Fibroblast of skin of back (primary cell): ENCODE measurements at regions not wholly inside any gene's neighbourhood (a gene's known extent, or its start where the extent isn't known, plus 50 kb on each side); places are given as distances from the start of the nearest gene placed in this dataset.
"Not testable (repeated sequence)": the region's sequence is repeated elsewhere in the genome, so short reads cannot be mapped to it uniquely, and the experiment has no call there.

Source experiments
- DNase-seq: peaks from one replicate; pipeline ENCODE4 v3.0.0-alpha.2; 2013

GRCh38 chr10:2888403-2889004 is 178.8 kb upstream of the PFKP start:
- DNase-seq, result no peak

GRCh38 chr10:2887391-2888070 is 179.8 kb upstream of the PFKP start:
- DNase-seq, result no peak

- DNase-seq, result no peak
These were observed 180.7 kb upstream of the PFKP start for GRCh38 chr10:2886662-2887061.

GRCh38 chr10:2885288-2886278 is 181.8 kb upstream of the PFKP start:
- no peak for DNase-seq

GRCh38 chr10:2883983-2884540 is 183.3 kb upstream of the PFKP start:
- not testable (repeated sequence) for DNase-seq

DNA sequence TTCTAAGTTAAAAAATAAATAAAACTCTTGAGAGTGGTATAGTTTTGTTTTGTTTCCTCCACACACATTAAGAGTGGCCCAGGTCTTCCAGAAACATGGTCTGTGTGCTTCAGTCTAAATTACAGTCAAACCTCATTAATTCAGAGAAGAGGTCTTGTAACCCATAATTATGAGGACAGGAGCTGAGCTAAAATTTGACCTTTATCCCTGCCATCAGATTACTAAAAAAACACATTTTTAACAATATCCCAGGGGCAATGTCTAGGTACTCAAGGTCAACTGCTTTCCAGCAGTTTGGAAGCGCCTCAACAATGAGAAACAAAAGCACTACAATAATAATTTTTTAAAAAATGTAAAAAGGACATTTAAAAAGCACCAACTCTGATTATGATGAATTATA is 184.1 kb upstream of the PFKP start:
- DNase-seq, result no peak

- DNase-seq, result no peak
These were observed 184.7 kb upstream of the PFKP start for GRCh38 chr10:2882628-2883027.

- no peak for DNase-seq
These were observed 185.4 kb upstream of the PFKP start for GRCh38 chr10:2881720-2882620.

DNA sequence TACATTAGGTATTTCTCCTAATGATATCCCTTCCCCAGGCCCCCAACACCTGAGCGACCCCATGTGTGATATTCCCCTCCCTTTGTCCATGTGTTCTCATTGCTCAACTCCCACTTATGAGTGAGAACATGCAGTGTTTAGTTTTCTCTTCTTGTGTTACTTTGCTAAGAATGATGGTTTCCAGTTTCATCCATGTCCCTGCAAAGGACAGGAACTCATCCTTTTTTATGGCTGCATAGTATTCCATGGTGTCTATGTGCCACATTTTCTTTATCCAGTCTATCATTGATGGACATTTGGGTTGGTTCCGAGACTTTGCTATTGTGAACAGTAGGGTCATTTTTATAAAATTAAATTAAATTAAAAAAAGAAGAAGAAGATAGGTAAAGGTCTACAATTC is 187.3 kb upstream of the PFKP start:
- not testable (repeated sequence) for DNase-seq

DNA sequence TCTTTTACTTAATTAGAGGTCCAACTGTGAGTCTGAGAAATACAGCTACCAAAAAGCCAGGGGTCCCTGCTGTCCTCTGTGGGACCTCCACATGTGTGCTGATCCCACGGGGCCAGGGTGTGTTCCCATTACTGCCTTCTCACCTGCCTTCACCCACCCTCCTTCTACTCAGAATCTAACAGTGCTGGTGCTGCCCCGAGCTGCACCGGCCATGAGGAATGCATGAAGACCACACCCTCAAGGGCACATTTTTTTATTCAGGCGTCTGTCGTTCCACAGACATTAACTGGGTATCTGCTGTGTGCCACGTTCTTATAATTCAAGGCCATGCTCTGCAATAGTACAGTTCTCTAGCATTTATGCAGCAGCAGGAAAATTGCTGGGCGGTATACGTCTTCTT is 188.5 kb upstream of the PFKP start:
- DNase-seq, result no peak

DNA sequence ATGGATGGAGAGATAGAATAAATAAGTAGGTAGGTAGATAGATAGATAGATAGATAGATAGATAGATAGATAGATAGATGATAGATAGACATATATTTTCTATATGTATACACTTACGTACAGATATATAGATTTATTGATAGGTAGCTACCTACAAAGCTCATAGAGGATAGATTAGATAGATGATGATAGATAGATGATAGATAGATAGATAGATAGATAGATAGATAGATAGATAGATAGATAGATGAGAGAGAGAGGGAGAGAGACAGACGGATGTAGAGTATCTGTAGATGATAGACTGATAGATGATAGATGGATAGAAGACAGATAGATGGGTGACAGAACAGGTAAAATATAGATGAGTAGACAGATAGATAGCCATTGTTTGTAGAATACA is 191.3 kb upstream of the PFKP start:
- DNase-seq, result no peak

GRCh38 chr10:2874963-2875362 is 192.4 kb upstream of the PFKP start:
- no peak for DNase-seq

DNA sequence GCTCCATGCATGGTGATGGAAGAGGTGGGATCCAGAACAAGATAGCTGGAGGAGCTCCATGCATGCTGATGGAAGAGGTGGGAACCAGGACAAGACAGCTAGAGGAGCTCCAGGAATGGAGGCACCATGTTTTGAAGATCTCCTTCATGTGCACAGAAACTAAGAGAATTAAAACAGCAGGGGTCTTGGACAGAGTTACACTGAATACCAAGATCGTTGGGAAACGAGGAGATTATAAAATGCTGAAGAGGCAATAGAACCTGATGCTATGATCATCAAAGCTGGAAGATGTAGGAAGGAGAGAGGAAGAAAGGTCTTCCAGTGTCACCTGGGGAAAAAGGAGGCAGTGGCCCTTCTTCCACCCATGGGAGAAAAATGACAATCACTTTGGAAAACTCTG is 193.6 kb upstream of the PFKP start:
- DNase-seq, result no peak

DNA sequence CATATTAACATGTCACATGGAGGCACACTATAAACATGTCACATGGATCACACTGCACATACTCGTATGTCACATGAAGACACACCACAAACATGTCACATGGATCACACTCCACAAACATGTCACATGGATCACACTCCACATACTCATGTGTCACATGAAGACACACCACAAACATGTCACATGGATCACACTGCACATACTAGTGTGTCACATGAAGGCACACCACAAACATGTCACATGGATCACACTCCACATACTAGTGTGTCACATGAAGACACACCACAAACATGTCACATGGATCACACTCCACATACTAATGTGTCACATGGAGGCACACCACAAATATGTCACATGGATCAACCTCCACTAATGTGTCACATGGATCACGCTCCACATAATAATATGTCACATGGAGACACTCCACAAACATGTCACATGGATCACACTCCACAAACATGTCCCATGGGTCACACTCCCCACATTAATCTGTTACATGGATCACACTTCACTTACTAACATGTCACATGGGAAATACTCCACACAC is 195.6 kb upstream of the PFKP start:
- no peak for DNase-seq

- no peak for DNase-seq
These were observed 196.7 kb upstream of the PFKP start for GRCh38 chr10:2870654-2871053.

GRCh38 chr10:2867788-2868299 is 199.5 kb upstream of the PFKP start:
- no peak for DNase-seq

- no peak for DNase-seq
These were observed 200.8 kb upstream of the PFKP start for GRCh38 chr10:2866569-2866968.

- DNase-seq, result no peak
These were observed 205.6 kb upstream of the PFKP start for GRCh38 chr10:2861632-2862210.

DNA sequence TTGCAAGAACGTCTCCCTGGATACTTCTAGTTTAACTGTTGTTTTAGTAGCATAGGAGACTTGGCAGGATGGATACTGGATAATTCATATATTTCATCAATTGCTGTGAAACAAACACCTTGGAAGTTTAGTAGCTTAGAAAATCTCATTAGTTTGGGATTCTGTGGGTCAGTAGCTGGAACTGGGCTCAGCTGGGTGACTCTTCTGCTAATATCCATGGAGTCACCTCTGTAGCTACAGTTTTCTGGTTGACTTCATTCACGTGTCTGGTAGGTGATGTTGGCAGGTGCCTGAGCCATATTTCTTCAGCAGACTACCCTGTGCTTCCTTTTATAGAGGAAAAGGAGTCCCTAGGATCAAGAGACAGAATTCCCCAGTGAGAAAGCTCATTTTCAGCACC is 208.9 kb upstream of the PFKP start:
- no peak for DNase-seq

- DNase-seq, result no peak
These were observed 210.8 kb upstream of the PFKP start for GRCh38 chr10:2856598-2856997.
